SK-N-SH treated with all-trans-retinoic acid at 6 μM for 48 hours (cell line): ENCODE measurements at regions not wholly inside any gene's neighbourhood (a gene's known extent, or its start where the extent isn't known, plus 50 kb on each side); places are given as distances from the start of the nearest gene placed in this dataset.

Experiments used
- ARNTL ChIP-seq: fragments of 450-650 bp; formaldehyde crosslinking; IDR thresholded peaks from 2 replicates; pipeline ENCODE4 v1.5.0; 2020; ENCODE audit warnings: low read depth, mild to moderate bottlenecking, moderate library complexity, borderline replicate concordance
- ISL1 ChIP-seq: fragments of 250-450 bp; sonication (Bioruptor Pico); IDR thresholded peaks from 2 replicates; pipeline ENCODE4 v2.1.2; 2022; ENCODE audit warnings: mild to moderate bottlenecking, moderate library complexity
- OSR1 ChIP-seq: fragments of 250-450 bp; sonication (Bioruptor Pico); IDR thresholded peaks from 2 replicates; pipeline ENCODE4 v1.8.0; 2022; ENCODE audit warnings: moderate library complexity, mild to moderate bottlenecking, inconsistent platforms
- PPARA ChIP-seq: fragments of 250-450 bp; sonication (Bioruptor Pico); IDR thresholded peaks from 2 replicates; pipeline ENCODE4 v1.5.0; 2020; ENCODE audit warnings: mild to moderate bottlenecking, borderline replicate concordance
- RARB ChIP-seq: fragments of 250-450 bp; sonication (Bioruptor Pico); IDR thresholded peaks from 2 replicates; pipeline ENCODE4 v1.8.0; 2021; ENCODE audit warnings: mild to moderate bottlenecking, moderate library complexity
- TOX ChIP-seq: fragments of 250-450 bp; sonication (Bioruptor Pico); IDR thresholded peaks from 2 replicates; pipeline ENCODE4 v1.8.0; 2021; ENCODE audit warnings: mild to moderate bottlenecking, moderate library complexity, borderline replicate concordance
- ZFP3 ChIP-seq: fragments of 250-450 bp; sonication (Bioruptor Pico); IDR thresholded peaks from 2 replicates; pipeline ENCODE4 v1.5.0; 2020; ENCODE audit warnings: mild to moderate bottlenecking, moderate library complexity
- ZFP30 ChIP-seq: fragments of 450-650 bp; formaldehyde crosslinking; IDR thresholded peaks from 2 replicates; pipeline ENCODE4 v1.5.0; 2022; ENCODE audit warnings: mild to moderate bottlenecking, moderate library complexity
- ZNF8 ChIP-seq: fragments of 450-650 bp; formaldehyde crosslinking; IDR thresholded peaks from 2 replicates; pipeline ENCODE4 v1.5.0; 2020; ENCODE audit warnings: mild to moderate bottlenecking, moderate library complexity
- TF ChIP-seq, protein P1 (sequence below): fragments of 250-450 bp; sonication (Bioruptor Pico); IDR thresholded peaks from 2 replicates; pipeline ENCODE4 v1.5.1; 2020; ENCODE audit warnings: low read depth, mild to moderate bottlenecking, moderate library complexity
- TF ChIP-seq, protein P2 (sequence below): fragments of 250-450 bp; sonication (Bioruptor Pico); IDR thresholded peaks from 2 replicates; pipeline ENCODE4 v1.8.0; 2020; ENCODE audit warnings: mild to moderate bottlenecking, moderate library complexity, borderline replicate concordance
- TF ChIP-seq, protein P3 (sequence below): fragments of 250-450 bp; sonication (Bioruptor Pico); IDR thresholded peaks from 2 replicates; pipeline ENCODE4 v1.8.0; 2021; ENCODE audit warnings: low read depth, mild to moderate bottlenecking, moderate library complexity, borderline replicate concordance

GRCh38 chr9:1732670-1733069 lies 282.5 kb upstream of the SMARCA2 start:
- TF ChIP-seq OSR1 (CRISPR knock-in tag) = no peak
- no peak for TF ChIP-seq ARNTL (CRISPR knock-in tag)
- no peak for TF ChIP-seq ZFP3 (CRISPR knock-in tag)
- TF ChIP-seq, protein P1, sequence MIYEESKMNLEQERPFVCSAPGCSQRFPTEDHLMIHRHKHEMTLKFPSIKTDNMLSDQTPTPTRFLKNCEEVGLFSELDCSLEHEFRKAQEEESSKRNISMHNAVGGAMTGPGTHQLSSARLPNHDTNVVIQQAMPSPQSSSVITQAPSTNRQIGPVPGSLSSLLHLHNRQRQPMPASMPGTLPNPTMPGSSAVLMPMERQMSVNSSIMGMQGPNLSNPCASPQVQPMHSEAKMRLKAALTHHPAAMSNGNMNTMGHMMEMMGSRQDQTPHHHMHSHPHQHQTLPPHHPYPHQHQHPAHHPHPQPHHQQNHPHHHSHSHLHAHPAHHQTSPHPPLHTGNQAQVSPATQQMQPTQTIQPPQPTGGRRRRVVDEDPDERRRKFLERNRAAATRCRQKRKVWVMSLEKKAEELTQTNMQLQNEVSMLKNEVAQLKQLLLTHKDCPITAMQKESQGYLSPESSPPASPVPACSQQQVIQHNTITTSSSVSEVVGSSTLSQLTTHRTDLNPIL (CRISPR knock-in tag) = no peak
- TF ChIP-seq TOX (CRISPR knock-in tag) = no peak
- no peak for TF ChIP-seq ZNF8 (CRISPR knock-in tag)
- TF ChIP-seq ISL1 (CRISPR knock-in tag) = no peak
- TF ChIP-seq ZFP30 = no peak
- TF ChIP-seq, protein P2, sequence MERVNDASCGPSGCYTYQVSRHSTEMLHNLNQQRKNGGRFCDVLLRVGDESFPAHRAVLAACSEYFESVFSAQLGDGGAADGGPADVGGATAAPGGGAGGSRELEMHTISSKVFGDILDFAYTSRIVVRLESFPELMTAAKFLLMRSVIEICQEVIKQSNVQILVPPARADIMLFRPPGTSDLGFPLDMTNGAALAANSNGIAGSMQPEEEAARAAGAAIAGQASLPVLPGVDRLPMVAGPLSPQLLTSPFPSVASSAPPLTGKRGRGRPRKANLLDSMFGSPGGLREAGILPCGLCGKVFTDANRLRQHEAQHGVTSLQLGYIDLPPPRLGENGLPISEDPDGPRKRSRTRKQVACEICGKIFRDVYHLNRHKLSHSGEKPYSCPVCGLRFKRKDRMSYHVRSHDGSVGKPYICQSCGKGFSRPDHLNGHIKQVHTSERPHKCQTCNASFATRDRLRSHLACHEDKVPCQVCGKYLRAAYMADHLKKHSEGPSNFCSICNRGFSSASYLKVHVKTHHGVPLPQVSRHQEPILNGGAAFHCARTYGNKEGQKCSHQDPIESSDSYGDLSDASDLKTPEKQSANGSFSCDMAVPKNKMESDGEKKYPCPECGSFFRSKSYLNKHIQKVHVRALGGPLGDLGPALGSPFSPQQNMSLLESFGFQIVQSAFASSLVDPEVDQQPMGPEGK (CRISPR knock-in tag) = no peak
- TF ChIP-seq, protein P3, sequence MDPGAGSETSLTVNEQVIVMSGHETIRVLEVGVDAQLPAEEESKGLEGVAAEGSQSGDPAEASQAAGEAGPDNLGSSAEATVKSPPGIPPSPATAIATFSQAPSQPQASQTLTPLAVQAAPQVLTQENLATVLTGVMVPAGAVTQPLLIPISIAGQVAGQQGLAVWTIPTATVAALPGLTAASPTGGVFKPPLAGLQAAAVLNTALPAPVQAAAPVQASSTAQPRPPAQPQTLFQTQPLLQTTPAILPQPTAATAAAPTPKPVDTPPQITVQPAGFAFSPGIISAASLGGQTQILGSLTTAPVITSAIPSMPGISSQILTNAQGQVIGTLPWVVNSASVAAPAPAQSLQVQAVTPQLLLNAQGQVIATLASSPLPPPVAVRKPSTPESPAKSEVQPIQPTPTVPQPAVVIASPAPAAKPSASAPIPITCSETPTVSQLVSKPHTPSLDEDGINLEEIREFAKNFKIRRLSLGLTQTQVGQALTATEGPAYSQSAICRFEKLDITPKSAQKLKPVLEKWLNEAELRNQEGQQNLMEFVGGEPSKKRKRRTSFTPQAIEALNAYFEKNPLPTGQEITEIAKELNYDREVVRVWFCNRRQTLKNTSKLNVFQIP (CRISPR knock-in tag) = no peak
- TF ChIP-seq RARB (CRISPR knock-in tag) = no peak
- TF ChIP-seq PPARA (CRISPR knock-in tag) = no peak
